Dedifferentiated amniotic fluid mesenchymal stem cell (primary cell): ENCODE measurements at regions not wholly inside any gene's neighbourhood (a gene's known extent, or its start where the extent isn't known, plus 50 kb on each side); places are given as distances from the start of the nearest gene placed in this dataset.
A peak's percentile ranks its signal among the peaks of the same experiment; 100 is the strongest.
"Not testable (repeated sequence)": the region's sequence is repeated elsewhere in the genome, so short reads cannot be mapped to it uniquely, and the experiment has no call there.

ENCODE experiments used
- DNase-seq: peaks from one replicate; pipeline ENCODE4 v3.0.0-alpha.2; 2016; ENCODE audit errors: extremely low spot score

DNA sequence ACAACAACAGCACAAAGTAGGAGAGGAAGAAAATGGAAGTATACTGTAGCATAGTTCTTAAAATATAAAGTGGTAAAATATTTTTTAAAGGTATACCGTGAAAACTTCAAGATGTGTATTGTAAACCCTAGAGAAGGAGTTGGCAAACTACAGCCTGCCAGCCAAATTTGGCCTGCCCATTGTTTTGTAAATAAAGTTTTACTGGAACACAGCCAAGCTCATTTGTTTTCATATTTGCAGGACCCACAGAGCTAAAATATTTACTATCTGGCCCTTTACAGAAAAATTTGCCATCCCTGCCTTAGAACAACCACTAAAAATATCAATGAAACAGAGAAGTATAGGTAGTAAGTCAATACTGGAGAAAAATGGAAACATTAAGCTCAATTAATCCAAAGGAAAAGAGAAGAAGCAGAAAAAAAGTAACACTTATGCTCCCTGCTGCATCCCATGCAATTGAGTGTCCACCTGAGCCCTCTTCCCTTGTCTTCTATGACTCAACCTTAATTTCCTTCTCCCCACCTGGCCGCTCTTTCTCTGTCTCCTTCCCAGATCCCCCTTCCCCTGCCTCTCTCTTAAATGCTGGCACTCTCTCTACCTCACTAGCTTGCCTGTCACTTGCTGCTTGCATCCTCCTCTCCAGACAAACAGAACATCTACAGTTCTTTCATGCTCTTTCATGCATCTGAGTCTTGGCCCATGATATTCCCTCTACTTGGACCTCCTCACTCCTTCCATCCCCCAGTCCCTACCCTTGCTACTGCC is 50.6 kb upstream of the FER start:
- no peak for DNase-seq

- no peak for DNase-seq
These were observed 51.3 kb upstream of the FER start for GRCh38 chr5:108696407-108696806.

- DNase-seq = no peak
These were observed 59.2 kb upstream of the FER start for GRCh38 chr5:108688485-108688884.

DNA sequence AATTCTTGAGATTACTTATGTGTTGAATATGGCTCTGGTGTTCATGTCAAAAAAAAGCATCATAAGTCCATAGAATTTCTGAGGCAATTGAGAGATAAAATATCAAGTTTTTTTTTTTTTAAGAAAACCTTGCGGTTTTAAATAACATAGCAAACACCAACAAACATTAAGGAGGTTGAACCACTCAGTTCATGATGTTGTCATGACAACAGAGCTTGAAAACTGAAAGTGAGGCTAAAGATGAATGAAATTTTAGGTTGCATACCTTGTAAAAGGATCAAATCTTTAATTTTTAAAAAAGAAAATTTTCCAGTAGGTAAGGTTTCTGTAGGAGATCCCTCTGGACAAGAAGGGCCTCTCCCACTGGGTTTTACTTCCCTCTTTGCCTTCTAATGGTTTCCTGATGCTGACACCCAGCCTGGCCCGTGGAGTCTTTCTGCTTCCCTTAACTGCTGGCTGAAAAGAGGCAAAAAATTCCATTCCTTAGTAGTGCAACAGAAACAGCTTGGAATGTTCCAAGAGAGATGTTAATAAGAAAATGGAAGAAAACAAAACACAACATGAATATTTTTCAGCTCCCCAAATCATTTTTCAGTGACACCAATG is 60.0 kb upstream of the FER start:
- DNase-seq = peak; percentile 24

DNA sequence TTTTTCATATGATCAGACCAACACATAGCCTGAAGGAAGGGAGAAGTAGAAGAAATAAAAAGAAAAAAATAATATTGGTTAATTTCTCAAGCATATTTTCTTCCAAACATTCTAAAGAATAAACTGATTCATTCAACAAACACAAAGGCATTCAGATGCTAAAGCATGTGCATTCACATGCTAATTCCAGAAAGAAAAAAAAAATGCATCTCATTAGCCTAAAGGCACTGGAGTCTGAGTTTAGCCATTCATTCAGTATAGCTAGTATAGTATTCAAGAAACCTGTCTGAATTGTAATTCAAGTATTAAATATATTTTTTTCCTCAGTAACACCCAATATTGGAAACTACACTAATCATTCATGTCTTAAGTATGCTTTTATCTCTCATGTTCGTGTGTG is 61.0 kb upstream of the FER start:
- no peak for DNase-seq

DNA sequence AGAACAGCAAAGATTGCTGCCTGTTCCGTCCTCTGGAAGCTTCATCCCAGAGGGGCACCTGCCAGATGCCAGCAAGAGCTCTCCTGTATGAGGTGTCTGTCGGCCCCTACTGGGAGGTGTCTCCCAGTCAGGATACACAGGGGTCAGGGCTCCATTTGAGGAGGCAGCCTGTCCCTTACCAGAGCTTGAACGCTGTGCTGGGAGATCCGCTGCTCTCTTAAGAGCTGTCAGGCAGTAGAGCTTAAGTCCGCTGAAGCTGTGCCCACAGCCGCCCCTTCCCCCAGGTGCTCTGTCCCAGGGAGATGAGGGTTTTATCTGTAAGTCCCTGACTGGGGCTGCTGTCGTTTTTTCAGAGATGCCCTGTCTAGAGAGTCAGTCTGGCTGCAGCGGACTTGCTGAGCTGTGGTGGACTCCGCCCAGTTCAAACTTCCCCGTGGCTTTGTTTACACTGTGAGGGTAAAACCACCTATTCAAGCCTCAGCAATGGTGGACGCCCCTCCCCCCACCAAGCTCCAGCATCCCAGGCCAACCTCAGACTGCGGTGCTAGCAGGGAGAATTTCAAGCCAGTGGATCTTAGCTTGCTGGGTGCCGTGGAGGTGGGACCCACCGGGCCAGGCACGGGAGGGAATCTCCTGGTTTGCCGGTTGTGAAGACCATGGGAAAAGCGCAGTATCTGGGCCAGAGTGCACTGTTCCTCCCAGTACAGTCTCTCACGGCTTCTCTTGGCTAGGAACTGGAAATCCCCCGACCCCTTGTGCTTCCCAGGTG is 62.1 kb upstream of the FER start:
- DNase-seq = not testable (repeated sequence)

GRCh38 chr5:108681079-108681921 is 66.4 kb upstream of the FER start:
- DNase-seq = peak; percentile 85

DNA sequence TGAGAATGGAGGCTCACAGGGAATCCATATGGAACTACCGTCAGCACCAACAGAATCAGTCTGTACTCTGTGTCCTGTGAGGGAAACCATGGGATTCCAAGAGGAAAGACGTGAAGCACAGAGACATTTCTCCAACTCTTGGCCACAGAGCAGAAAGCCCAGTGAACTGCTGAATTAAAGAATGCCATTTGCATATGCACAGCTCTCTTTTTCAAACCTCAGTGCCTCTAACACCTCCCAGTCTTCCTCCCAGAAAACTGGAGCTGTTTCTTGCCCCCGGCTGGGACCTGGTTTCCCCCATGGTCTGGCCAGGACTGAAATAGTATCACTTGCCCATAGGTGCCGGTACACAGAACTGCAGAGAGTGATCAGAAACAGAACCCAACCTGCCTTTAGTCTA is 69.6 kb upstream of the FER start:
- DNase-seq = no peak

DNA sequence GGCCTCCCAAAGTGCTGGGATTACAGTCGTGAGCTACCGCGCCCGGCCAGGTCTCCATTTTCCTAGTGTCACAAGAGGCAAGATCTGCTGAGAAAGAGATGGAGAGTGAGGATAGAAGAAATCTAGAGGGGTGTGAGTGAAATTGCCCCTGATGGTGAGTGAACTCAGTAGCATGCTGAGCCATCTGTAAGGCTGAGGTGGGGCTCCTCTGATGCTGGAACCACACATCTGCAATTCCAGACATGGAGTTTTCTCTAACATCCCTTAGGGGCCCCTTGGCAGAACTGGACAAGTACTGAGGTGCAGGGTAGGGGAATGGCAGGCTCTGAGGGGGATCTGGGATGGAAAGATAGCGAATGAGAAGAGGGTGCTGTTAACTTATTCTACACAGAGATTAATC is 72.0 kb upstream of the FER start:
- no peak for DNase-seq

DNA sequence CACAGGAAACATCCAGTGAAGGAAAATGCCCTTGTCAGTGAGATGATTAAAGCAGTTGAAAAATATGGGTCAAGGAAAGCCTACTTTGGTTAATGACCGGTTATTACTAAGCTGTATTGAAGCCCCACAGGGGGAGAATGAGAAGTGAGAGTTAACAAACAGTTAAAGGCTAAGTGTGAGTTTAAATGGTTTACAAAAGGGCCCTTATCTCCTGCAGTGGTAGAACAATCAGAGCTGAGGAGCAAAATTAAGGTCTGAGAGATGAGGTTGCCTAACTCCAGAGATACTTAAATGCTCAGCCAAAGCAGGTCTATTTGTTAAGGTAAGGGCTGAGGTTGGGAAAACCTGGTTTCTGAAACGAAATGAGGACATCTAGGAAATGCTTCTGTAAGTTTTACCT is 75.1 kb upstream of the FER start:
- DNase-seq = no peak

DNA sequence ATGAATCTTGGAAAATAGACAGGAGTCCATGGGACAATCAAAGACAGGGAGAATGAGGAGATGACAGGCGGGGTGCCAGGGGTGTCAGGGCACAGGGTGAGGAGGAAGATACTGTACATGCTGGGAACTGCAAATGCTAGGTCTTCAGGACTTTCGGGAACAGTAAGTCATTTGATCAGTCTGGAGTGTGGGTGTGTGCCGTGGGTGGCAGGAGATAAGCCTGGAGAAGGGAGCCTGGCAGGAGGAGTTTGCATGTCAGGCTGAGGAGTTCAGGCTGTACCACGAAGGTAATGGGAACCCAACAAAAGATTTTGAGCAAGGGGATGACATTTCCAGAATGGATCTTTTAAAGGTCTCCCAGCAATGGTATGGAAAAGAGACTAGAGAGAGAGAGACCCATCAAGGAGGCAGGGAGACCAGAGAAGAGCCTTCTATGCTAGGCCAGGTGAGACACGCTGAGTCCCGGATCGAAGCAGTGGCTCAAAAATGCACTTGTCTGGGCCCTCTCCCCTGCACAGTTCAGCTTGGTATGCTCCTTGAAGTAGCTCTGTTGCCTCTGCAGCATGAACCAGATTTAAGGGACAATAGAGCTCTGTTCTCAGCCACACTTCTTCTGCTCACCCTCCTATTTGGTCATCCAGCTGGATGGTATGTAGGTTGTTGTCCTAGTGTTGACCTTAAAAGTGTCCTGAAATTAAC is 77.0 kb upstream of the FER start:
- no peak for DNase-seq

DNA sequence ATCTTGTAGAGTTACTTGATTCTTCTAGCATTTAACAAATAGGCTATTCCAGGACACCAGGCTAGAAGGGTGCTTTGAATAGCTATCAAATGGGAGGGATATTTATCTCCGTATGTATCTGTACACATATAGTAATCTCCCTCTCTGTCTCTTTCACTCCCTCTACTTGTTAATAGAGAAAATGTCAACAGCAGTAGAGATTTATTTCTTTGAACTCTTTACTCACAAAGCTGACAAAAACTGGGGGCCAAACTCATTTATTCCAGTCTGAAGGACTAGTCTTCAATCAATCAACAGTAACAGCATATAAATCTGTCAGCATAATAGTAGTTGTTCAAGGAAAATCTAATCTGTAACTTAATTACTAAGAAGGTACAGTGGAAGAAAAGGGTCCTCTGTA is 78.2 kb upstream of the FER start:
- no peak for DNase-seq

GRCh38 chr5:108661590-108662219 is 86.0 kb upstream of the FER start:
- DNase-seq = peak; percentile 30

GRCh38 chr5:108661024-108661423 is 86.7 kb upstream of the FER start:
- no peak for DNase-seq

- no peak for DNase-seq
These were observed 87.4 kb upstream of the FER start for GRCh38 chr5:108660291-108660690.

DNA sequence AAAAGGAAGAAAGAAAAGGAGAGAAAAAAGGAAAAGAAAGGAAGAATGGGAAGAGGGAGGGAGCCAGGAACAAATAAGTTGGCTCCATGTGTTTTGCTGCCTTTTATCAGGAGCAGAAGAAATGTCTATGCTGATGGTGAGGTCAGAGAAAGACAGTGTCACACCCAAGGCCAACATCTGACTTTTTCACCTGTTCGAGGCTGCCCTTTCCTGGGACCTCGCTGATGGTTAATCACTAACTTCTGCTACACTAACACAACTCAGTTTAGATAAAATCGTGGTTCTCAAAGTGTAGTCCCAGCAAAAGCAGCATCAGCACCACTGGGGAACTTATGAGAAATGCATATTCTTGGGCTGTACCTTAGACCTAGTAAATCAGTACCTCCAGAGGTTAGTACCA is 88.2 kb upstream of the FER start:
- DNase-seq = no peak

- DNase-seq = peak; percentile 76
These were observed 91.8 kb upstream of the FER start for GRCh38 chr5:108655750-108656450.

DNA sequence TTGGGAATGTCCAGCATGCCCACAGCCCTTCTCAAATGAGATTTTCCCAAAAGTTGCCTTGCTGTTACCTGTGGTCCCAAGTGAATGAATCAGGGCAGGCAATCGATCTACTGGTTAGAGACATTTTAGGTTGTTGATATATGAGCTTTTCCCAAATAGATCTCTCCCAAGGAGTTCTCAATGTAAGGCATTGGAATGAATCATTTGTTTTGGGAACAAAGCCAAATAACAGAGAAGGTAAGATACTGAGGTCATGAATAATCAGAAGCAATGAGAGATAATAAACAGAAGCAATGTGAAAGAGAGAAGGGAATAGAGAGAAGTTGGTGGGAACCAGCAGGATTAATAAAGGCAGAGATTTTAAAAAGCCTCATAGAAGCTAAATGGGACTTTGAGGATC is 93.6 kb upstream of the FER start:
- no peak for DNase-seq

DNA sequence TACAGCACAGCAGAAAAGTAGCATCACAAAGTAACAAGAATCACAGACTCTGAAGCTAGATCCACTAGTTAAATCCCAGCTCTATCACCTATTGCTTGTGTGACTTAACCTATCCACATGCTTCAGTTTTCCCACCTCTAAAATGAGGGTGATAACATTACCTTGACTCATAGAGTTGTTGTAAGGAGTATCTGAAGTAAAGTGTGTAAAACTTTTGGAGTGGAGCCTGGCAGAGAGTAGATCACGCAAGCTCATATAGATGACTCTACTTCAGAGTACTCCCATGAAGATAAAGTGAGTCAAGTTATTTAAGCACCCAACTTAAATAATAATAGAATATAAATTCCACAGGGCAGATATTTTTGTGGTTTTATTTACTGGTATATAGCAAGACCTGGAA is 94.5 kb upstream of the FER start:
- DNase-seq = no peak

DNA sequence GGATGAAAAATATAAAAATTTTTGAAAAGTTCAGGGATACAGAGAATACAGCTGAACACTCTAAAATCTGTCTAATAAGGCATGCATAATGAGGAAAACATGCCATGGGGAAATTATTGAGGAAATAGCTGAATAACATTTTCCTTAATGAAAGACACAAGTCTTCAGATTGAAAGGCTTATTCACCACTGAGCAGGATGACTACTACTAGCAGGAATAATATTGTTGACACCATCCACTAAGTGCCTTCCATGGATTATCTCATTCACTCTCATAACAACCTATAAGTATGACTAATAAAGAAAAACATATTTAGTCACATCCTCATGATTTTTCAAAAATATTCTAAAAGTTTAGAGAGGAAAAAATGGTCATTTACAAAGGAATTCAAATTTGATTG is 96.7 kb upstream of the FER start:
- DNase-seq = no peak
